Endothelial cell of umbilical vein (primary cell): ENCODE measurements at regions not wholly inside any gene's neighbourhood (a gene's known extent, or its start where the extent isn't known, plus 50 kb on each side); places are given as distances from the start of the nearest gene placed in this dataset.

ENCODE experiments used
- EZH2 ChIP-seq: IDR thresholded peaks from 2 replicates; pipeline ENCODE4 v1.6.1; 2012; ENCODE audit warnings: borderline replicate concordance, low read depth, mild to moderate bottlenecking, moderate library complexity, low read length, inconsistent platforms; ENCODE audit not compliant: severe bottlenecking
- POLR2A ChIP-seq: IDR thresholded peaks from 2 replicates; pipeline ENCODE4 v1.6.1; 2012; ENCODE audit warnings: low read depth, mild to moderate bottlenecking, control low read depth, low read length
- POLR2AphosphoS5 ChIP-seq: IDR thresholded peaks from 2 replicates; pipeline ENCODE4 v1.6.1; 2012; ENCODE audit warnings: low read depth, mild to moderate bottlenecking, control low read depth, low read length, moderate library complexity; ENCODE audit not compliant: insufficient read depth
- TF ChIP-seq, protein P1 (sequence below), 2 donors: IDR thresholded peaks; 1 replicate in 1 of 2; 2 replicates in 1 of 2; pipeline ENCODE4 v1.5.1; 2011; ENCODE audit warnings: low read length in 2 of 2, mild to moderate bottlenecking in 2 of 2, moderate library complexity in 2 of 2, control low read depth in 1 of 2, inconsistent platforms in 1 of 2, low read depth in 1 of 2; ENCODE audit not compliant: insufficient read depth in 1 of 2; ENCODE audit errors: extremely low read depth in 1 of 2
- TF ChIP-seq, protein P2 (sequence below): IDR thresholded peaks from 2 replicates; pipeline ENCODE4 v1.6.1; 2011; ENCODE audit not compliant: insufficient read depth, insufficient read length

DNA sequence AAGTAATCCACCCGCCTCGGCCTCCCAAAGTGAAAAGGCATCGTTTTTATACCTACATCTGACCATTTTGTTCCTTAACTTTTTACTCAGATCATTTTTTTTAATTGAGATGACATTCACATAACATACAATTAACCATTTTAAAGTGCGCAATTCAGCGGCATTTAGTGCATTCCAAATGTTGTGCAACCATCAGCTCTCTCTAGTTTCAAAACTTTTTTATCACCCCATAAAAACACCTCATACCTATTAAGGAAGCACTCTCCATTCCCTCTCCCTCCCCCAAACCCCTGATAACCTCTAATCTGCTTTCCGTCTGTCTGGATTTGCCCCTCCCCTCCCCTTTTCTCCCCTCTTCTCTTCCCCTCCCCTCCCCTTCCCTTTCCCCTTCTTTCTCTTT is 310.1 kb downstream of the UACA start:
- TF ChIP-seq, protein P1, sequence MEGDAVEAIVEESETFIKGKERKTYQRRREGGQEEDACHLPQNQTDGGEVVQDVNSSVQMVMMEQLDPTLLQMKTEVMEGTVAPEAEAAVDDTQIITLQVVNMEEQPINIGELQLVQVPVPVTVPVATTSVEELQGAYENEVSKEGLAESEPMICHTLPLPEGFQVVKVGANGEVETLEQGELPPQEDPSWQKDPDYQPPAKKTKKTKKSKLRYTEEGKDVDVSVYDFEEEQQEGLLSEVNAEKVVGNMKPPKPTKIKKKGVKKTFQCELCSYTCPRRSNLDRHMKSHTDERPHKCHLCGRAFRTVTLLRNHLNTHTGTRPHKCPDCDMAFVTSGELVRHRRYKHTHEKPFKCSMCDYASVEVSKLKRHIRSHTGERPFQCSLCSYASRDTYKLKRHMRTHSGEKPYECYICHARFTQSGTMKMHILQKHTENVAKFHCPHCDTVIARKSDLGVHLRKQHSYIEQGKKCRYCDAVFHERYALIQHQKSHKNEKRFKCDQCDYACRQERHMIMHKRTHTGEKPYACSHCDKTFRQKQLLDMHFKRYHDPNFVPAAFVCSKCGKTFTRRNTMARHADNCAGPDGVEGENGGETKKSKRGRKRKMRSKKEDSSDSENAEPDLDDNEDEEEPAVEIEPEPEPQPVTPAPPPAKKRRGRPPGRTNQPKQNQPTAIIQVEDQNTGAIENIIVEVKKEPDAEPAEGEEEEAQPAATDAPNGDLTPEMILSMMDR (IDR thresholded peaks at IDR 0.05; ENCODE audit: extremely low read depth in 1 of 2, insufficient read depth in 1 of 2, low read depth in 1 of 2, low read length in 2 of 2): no peak
- TF ChIP-seq POLR2A (no peak), EZH2 (no peak), POLR2AphosphoS5 (no peak)
- TF ChIP-seq, protein P2, sequence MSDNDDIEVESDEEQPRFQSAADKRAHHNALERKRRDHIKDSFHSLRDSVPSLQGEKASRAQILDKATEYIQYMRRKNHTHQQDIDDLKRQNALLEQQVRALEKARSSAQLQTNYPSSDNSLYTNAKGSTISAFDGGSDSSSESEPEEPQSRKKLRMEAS: no peak
